ENCODE measurements at regions not wholly inside any gene's neighbourhood (a gene's known extent, or its start where the extent isn't known, plus 50 kb on each side); places are given as distances from the start of the nearest gene placed in this dataset.

GRCh38 chr14:104510216-104510615 is 69.3 kb upstream of the C14orf180 start:
- DNase-seq (no peak), ATAC-seq (no peak)
- H3K27me3 ChIP-seq: peaks cover 8% of the 10 kb centered on the region
- H3K9me3 ChIP-seq: no peaks in the 10 kb centered on the region
- intact Hi-C loops (cut with DNase I): no loop called here
- no peaks in the 10 kb centered on the region for H3K4me1 ChIP-seq
- no peak overlapping the region for H3K4me3 ChIP-seq
- TF ChIP-seq CTCF (IDR thresholded peaks at IDR 0.05): no peak
- H3K27ac ChIP-seq: no peak overlapping the region
- no peaks in the 10 kb centered on the region for H3K36me3 ChIP-seq

- DNase-seq (peak; percentile 62), ATAC-seq (no peak)
- Histone ChIP-seq H3K27me3 (peaks cover 8% of the 10 kb centered on the region), H3K36me3 (no peaks in the 10 kb centered on the region), H3K4me1 (no peaks in the 10 kb centered on the region), H3K27ac (no peak overlapping the region), H3K9me3 (no peaks in the 10 kb centered on the region), H3K4me3 (no peak overlapping the region)
- intact Hi-C loops (cut with DNase I): no loop called here
- TF ChIP-seq CTCF (IDR thresholded peaks at IDR 0.05): no peak
Measured at GRCh38 chr14:104510794-104511611, 68.6 kb upstream of the C14orf180 start.

- no peak overlapping the region for H3K4me3 ChIP-seq
- H3K9me3 ChIP-seq: no peaks in the 10 kb centered on the region
- intact Hi-C loops (cut with DNase I): no loop called here
- peaks cover 8% of the 10 kb centered on the region for H3K27me3 ChIP-seq
- H3K27ac ChIP-seq: no peak overlapping the region
- H3K36me3 ChIP-seq: no peaks in the 10 kb centered on the region
- DNase-seq (no peak), ATAC-seq (no peak)
- no peak for TF ChIP-seq CTCF (IDR thresholded peaks at IDR 0.05)
- H3K4me1 ChIP-seq: no peaks in the 10 kb centered on the region
Measured at GRCh38 chr14:104512061-104512460, 67.5 kb upstream of the C14orf180 start.

- no peak for ATAC-seq
- no peak for TF ChIP-seq CTCF (IDR thresholded peaks at IDR 0.05)
- no peak for DNase-seq
- no peak overlapping the region for H3K4me3 ChIP-seq
- H3K4me1 ChIP-seq: no peaks in the 10 kb centered on the region
- H3K27ac ChIP-seq: no peak overlapping the region
- no peaks in the 10 kb centered on the region for H3K9me3 ChIP-seq
- peaks cover 8% of the 10 kb centered on the region for H3K27me3 ChIP-seq
- H3K36me3 ChIP-seq: no peaks in the 10 kb centered on the region
- intact Hi-C loops (cut with DNase I): no loop called here
Measured at GRCh38 chr14:104512771-104513640, 66.6 kb upstream of the C14orf180 start.

- peaks cover 8% of the 10 kb centered on the region for H3K27me3 ChIP-seq
- no peak for TF ChIP-seq CTCF (IDR thresholded peaks at IDR 0.05)
Measured at GRCh38 chr14:104513641-104514046, 65.9 kb upstream of the C14orf180 start.

More at GRCh38 chr14:104513641-104514046, 65.9 kb upstream of the C14orf180 start:
- Histone ChIP-seq H3K27ac (no peak overlapping the region), H3K4me1 (no peaks in the 10 kb centered on the region), H3K36me3 (no peaks in the 10 kb centered on the region), H3K4me3 (no peak overlapping the region), H3K9me3 (no peaks in the 10 kb centered on the region)
- no peak for DNase-seq
- ATAC-seq: no peak
- intact Hi-C loops (cut with DNase I): no loop called here
